GM21381 (cell line): ENCODE measurements at regions not wholly inside any gene's neighbourhood (a gene's known extent, or its start where the extent isn't known, plus 50 kb on each side); places are given as distances from the start of the nearest gene placed in this dataset.
"Not testable (repeated sequence)": the region's sequence is repeated elsewhere in the genome, so short reads cannot be mapped to it uniquely, and the experiment has no call there.

ENCODE experiments used
- ATAC-seq: cut with Tn5 transposase; IDR thresholded peaks from one replicate; pipeline ENCODE4 v1.9.1; 2021; ENCODE audit warnings: mild to moderate bottlenecking, moderate library complexity; ENCODE audit not compliant: unreplicated experiment

DNA sequence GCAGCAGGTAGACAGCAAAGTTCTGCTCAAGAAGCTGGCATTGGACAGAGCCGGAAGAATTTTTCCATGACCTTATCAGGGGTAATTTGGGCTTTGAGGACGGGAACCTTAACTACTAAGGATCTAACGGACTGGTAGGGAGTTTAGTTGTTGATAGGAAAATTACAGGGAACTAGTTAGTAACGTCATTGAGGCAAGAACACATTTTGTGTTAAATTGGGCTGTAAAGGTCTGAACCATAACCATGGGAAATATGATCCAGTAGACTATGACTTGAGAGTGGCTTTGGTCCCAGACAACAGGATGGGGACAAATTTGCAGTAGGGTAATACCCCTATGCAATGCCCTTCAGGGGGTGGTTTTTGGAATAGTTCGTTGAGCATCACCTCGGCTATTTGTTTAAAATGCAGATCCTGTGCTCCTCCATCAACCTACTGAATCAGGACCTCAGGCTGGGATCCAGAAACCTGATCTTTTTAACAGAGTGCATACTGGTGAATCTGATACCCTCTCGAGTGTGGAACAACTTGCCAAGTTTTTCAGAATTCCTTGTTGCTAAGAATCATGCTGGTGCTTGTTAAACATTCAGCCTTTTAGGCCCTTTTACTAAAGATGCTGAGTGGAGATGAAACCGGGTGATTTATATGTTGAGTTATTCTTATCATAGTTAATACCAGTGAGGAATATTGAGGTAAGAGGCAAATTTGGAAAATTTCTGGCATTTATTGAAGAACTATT lies 255.1 kb downstream of the MAP2K6 start:
- ATAC-seq = no peak

DNA sequence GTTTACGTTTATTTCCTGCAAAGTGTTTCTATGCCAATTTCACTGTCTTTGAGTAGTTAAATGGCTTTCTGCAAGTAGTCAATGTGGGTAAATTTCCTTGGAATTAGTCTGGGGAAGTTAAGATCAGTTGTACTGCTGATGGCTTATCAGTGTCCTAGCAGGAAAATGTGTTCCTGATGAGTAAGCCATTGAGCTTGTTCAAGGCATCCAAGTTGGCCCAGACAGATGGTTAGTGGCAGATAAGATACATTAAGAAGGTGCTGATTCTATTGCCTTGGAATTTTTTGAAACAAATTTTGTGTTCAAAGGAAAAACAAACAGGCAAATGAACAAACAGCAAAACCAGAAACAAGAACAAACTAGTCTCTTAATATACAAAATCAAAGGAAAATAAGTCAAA lies 258.4 kb downstream of the MAP2K6 start:
- ATAC-seq = no peak

GRCh38 chr17:69677130-69677529 lies 262.6 kb downstream of the MAP2K6 start:
- ATAC-seq = no peak

DNA sequence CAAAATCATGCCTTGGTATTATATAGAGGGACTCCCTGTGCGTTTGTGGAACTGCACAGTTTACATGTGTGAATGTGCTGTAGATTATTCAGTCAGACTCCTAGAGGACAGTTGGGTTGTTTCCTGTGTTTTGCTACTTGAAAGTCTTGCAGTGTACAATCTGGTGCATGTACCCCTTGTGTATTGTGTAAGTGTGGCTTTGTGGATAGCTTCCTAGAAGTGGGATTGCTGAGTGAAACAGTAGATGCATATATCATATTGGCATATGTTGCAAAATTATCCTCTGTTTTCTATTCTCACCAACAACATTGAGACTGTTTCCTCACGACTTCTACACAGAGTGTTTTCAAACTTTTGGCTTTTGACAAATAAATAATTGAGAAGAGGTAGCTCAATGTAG lies 263.7 kb downstream of the MAP2K6 start:
- no peak for ATAC-seq

DNA sequence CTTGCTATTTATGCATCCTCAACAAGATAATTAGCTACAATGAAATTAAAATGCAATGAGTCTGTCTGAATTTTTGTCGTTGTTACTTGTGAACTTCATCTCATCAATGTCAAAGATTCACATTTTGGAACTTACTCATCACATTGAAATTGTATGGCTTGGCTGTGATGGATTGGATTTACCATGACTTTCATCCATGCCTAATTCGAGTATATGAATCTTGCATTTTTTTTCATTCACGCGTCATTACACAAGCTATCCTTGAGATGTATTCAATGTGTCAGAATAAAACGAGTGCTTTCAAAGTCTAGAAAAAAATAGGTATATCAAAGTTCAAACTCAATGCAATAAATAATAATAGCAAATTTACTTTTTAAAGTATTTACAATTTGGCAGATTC lies 265.3 kb downstream of the MAP2K6 start:
- ATAC-seq = no peak

GRCh38 chr17:69684251-69684650 lies 269.8 kb downstream of the MAP2K6 start:
- ATAC-seq = no peak

GRCh38 chr17:69685150-69685549 lies 270.7 kb downstream of the MAP2K6 start:
- not testable (repeated sequence) for ATAC-seq

- ATAC-seq = no peak
Measured at GRCh38 chr17:69690531-69690930, 276.0 kb downstream of the MAP2K6 start.

- ATAC-seq = no peak
Measured at GRCh38 chr17:69692171-69692570, 277.7 kb downstream of the MAP2K6 start.

DNA sequence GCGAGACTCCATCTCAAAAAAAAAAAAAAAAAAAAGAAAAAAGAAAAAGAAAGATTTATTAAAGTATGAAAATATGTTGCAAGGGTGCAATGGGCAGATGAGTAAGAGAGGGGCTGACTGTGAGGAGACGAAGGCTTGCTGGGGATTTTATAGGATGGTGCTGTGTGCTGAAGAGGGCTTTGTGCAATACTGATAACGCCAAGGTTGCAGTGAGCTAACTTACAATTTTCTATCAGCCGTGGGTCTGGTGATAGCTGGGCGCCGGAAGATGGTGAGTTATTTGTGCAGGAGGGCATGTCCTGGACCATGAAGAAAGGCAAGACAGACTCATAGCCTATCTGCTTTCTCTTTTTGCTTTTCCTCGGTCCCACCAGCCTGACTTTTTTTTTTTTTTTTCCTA lies 281.1 kb downstream of the MAP2K6 start:
- ATAC-seq = no peak

DNA sequence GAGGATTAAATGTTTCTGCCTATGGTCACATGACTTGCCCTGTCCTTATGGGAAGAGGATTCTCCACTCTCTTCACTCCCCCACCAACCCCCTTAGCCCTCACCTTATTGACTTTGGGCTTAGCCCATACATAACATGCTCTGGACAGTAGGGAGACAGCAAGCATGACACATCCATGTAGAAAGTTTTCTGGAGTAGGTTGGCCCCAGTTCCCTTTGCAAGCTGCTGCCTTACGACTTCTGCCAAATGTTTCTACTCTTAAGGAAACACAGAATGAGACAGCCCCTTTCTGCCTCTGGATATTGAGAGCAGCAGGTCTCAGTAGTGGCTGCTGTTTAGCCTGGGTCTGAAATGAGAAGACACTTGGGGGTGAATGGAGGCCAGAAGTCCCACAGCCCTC lies 282.2 kb downstream of the MAP2K6 start:
- ATAC-seq = no peak

DNA sequence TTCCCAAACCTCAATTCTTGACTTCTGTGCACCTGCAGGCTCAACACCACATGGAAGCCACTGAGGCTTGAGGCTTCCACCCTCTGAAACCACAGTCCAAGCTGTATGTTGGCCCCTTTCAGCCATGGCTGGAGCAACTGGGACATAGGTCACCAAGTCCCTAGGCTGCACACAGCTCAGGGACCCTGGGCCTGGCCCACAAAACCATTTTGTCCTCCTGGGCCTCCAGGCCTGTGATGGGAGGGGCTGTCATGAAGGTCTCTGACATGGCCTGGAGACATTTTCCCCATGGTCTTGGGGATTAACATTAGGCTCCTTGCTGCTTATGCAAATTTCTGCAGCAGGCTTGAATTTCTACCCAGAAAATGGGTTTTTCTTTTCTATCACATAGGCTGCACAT lies 283.9 kb downstream of the MAP2K6 start:
- not testable (repeated sequence) for ATAC-seq

DNA sequence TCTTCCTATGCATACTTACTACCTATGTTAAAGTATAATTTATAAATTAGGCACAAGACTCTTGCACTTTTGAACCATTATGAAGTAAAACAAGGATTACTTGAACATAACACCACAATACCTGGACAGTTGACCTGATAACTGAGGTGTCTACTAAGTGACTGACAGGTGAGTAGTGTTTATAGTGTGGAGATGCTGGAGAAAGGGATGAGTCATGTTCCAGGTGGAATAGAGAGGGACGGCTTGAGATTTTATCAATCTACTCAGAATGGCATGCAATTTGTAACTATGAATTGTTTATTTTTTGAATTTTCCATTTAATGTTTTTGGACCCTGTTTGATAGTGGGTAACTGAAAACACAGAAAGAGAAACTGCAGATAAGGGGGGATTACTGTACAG lies 287.6 kb downstream of the MAP2K6 start:
- ATAC-seq = no peak

DNA sequence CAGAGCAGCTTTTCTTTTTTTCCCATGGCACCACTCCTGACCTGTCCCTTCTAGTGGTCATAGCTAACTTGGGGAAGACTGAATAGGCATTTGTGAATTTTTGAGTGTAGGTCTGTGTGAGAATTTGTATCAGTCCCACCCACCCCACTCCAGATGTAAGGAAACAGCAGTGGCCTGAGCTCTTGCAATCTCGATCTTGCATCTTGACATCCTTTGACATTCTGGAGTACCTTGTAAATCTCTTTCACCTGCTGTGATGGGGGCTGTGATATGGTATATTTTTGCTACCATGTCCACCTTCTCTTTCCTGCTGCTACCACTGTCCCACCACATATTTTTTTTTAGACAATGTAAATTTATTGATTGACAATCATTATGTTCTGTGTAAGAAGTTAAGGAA lies 289.3 kb downstream of the MAP2K6 start:
- ATAC-seq = no peak

DNA sequence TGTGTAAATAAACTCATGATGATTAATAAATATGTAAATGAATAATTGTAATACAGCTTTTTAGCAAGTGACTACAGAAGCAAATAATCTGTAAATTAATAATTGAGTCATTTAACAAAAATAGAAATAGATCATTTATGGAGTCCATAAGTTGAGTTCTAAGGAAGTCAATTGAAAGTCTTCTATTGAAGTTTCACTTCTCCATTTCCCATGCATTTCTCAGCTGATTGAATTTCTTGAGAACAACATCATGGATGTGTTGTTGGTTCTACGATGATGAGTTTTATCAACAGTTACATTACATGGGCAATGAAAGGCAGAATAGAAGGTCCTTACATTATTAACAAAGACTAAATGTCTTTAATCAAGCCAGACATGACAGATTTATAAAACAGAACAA lies 290.4 kb downstream of the MAP2K6 start:
- no peak for ATAC-seq

GRCh38 chr17:69706127-69706526 lies 291.6 kb downstream of the MAP2K6 start:
- ATAC-seq = no peak

GRCh38 chr17:69709441-69709840 lies 294.9 kb downstream of the MAP2K6 start:
- ATAC-seq = no peak

DNA sequence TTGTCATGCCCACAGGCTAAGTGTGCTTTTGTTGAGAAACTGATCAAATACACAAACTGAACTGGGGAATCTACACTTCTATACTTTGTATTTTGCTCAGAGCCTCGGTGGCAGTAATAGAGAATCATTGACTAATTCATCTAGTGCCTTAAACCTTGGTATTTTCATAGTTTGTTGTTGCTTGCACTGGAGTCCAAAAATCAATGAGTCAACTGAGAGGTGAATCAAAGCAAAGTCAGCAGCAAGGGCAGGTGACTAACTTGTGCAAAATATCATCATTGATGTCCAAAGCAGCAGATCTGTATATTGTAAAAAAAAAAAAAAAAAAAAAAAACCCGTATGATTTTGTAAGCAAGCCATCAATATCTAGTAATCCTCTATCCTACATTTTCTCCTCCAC lies 296.4 kb downstream of the MAP2K6 start:
- no peak for ATAC-seq

GRCh38 chr17:69711541-69711940 lies 297.0 kb downstream of the MAP2K6 start:
- no peak for ATAC-seq

- no peak for ATAC-seq
Measured at GRCh38 chr17:69712801-69713311, 298.4 kb downstream of the MAP2K6 start.

DNA sequence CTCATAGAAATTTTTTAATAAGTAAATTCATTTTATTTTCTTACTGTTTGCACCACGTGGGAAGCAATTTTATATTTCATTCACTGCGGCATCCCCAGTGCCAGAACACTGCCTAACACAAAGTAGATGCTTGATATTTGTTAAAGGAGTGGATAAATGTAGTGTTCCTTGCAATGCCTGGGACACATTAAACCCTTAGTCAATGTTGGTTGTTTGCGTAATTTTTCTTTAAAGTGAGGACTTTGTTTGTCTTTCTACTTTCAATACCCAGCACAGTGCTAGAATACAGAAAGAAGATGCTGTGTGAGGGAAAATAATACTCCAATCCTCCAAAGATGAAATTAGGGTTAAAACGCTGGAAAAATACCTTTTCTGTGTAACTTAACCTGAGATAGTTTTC lies 299.3 kb downstream of the MAP2K6 start:
- ATAC-seq = no peak

DNA sequence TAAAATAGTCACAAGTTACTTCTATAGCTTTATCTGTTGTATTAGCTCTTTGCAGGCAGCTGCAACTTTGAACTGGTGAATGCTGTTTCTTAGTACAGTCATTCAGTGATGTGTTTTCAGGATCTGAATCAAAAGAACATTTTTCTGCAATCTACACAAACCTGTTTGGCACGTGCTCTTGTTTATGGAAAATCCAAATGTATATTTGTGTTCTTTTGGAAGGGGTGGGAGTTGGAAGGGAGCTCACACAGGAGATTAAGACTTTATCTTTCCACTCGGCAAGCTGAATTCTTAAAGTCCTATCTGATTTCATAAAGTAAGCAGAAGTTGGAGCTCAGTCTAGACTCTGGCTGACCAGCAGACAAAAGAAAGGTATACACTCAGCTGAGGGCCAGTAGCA lies 300.2 kb downstream of the MAP2K6 start:
- no peak for ATAC-seq

DNA sequence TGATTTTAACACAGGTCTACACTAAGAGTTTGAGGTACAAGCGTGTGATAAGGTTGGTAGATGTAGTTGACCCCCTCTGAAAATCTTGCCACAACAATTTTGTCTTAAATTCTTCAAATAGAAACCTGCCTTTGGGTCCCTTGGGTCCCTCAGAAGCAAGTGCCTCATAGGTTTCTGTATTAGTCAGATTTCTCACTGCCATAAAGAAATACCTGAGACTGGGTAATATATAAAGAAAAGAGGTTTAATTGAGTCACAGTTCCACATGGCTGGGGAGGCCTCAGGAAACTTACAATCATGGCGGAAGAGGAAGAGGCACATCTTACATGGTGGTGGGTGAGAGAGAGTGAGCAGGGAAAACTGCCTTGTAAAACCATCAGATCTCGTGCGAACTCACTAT lies 301.2 kb downstream of the MAP2K6 start:
- ATAC-seq = no peak
